ENCODE measurements at regions not wholly inside any gene's neighbourhood (a gene's known extent, or its start where the extent isn't known, plus 50 kb on each side); places are given as distances from the start of the nearest gene placed in this dataset.
A peak's percentile ranks its signal among the peaks of the same experiment; 100 is the strongest.

DNA sequence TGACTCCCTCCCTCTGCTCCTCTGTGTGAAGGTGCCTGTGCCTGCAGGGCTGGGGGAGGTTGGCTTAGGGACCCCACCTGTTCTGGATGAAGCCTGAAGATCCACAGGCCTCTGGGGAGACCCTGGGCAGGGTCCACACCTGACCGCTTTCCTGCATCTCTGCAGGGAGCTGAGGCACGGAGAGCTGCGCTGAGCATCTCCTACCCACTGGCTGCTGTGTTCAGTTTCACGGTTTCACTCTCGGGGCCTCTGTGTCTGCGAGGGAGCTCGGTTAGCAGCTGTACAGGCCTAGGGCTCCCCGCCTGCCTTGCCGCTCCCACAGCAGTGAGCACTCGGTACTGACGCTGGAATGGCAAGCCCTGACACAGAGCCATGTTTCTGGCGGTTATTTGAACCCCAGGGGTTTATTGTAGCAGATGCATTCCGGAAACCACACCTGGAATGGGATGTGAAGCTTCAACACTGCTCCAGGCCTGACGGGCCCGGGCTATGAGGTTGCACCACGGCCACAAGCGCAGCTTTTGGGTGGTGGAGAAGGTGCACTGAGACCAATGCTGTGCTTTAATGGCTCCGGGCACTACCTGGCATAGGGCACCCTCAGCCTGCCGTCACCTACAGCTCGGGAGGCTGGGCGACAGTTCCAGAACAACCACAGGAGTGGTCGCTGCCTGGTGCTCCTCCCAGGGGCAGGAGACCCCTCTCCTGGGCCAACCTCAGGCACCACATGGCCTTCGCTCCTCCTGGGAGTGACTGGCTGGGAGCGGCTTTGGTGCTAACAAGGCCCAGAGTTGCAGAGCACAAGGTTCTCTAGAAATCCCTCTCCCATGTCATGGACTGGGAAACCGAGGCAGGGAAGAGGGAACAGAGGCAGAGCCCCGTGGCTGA is 257.9 kb downstream of the NDUFA10 start:
- no peak for DNase-seq
- no peak for TF ChIP-seq POLR2A (IDR thresholded peaks at IDR 0.05)
- TF ChIP-seq, protein P1, sequence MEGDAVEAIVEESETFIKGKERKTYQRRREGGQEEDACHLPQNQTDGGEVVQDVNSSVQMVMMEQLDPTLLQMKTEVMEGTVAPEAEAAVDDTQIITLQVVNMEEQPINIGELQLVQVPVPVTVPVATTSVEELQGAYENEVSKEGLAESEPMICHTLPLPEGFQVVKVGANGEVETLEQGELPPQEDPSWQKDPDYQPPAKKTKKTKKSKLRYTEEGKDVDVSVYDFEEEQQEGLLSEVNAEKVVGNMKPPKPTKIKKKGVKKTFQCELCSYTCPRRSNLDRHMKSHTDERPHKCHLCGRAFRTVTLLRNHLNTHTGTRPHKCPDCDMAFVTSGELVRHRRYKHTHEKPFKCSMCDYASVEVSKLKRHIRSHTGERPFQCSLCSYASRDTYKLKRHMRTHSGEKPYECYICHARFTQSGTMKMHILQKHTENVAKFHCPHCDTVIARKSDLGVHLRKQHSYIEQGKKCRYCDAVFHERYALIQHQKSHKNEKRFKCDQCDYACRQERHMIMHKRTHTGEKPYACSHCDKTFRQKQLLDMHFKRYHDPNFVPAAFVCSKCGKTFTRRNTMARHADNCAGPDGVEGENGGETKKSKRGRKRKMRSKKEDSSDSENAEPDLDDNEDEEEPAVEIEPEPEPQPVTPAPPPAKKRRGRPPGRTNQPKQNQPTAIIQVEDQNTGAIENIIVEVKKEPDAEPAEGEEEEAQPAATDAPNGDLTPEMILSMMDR (IDR thresholded peaks at IDR 0.05), result no peak
- intact Hi-C loops (cut with DNase I), result no loop called here
- H3K27ac ChIP-seq, result no peak overlapping the region
- H3K36me3 ChIP-seq, result no peaks in the 10 kb centered on the region
- no peak for ATAC-seq
- WGBS, 4 donors, result 80 to 85% (median 82%) methylated on average over 17 to 26 of the region's 26 CpGs
- H3K4me1 ChIP-seq, result no peaks in the 10 kb centered on the region
- peaks cover 0 to 13% (median 8%) of the 10 kb centered on the region in 12 donors for H3K9me3 ChIP-seq
- H3K4me3 ChIP-seq, result no peak overlapping the region
- peaks cover 0 to 14% (median 4%) of the 10 kb centered on the region in 9 donors for H3K27me3 ChIP-seq

DNA sequence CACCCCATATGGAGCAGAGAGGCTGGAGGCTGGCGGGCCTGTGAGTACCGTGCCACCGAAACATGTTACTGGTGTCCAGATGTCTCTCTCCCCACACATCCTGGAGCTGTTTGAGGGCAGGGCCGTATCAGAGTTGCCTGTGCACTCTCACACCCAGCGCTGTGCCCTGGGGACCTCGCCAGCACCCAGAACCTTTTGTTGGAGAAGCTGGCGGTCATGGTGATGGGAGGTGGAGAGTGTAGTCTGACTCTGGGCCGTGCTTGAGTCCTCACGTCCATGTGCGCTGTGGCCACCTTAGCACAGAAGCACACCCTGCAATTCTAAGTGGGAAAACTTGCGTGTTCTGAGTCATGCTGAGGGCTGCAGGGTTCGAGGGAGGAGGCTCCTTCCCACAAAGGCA is 259.2 kb downstream of the NDUFA10 start:
- DNase-seq (peak in 1 of 5 donors; percentile 23), ATAC-seq (no peak)
- no peaks in the 10 kb centered on the region for H3K4me1 ChIP-seq
- H3K27me3 ChIP-seq, result peaks cover 0 to 23% (median 6%) of the 10 kb centered on the region in 9 donors
- H3K4me3 ChIP-seq, result no peak overlapping the region
- intact Hi-C loops (cut with DNase I), result no loop called here
- WGBS, 4 donors, result 78 to 91% (median 87%) methylated on average over 8 to 12 of the region's 12 CpGs
- H3K9me3 ChIP-seq, result peaks cover 0 to 5% (median 0%) of the 10 kb centered on the region in 12 donors
- H3K36me3 ChIP-seq, result no peaks in the 10 kb centered on the region
- TF ChIP-seq, protein P1 (IDR thresholded peaks at IDR 0.05), result no peak
- TF ChIP-seq POLR2A (IDR thresholded peaks at IDR 0.05), result no peak
- no peak overlapping the region for H3K27ac ChIP-seq

DNA sequence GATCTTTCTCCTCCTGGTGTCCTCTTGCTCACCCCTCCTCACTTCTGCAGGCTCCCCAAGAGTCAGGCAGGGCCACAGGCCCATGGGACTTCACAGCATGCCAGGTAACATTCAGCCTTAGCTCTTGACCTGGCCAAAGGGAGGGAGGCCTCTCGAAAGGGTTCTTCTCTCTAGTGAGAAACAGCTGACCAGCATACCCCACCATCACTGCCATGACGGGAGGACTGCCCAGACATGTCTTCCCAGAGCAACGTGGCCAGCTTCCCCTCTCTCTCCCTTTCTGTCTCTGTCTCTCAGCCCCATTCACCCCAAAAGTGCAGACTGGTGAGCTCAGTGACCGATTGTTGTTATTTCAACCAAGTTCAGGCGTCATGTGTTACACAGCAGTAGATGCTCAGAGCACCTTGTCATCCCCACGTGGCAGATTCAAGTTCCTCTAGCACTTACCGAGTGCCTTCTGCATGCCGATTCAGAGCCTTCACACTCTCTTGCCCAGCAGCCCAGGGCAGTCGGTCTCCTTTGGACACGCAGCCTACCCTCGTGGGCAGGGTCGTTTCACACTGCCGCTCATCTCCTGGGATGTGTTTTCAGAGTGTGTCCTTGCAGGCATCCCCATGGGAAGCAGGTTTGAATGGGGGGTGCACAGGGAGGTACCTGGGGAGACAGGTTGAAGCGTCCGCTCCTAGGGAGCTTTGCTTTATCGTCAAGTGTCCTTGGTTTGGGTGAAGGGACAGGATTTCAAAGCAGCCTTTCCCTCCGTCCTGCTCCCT is 259.9 kb downstream of the NDUFA10 start:
- ATAC-seq, result no peak
- Histone ChIP-seq H3K27ac (no peak overlapping the region), H3K4me3 (no peak overlapping the region), H3K4me1 (no peaks in the 10 kb centered on the region), H3K27me3 (peaks cover 0 to 27% (median 6%) of the 10 kb centered on the region in 9 donors), H3K36me3 (no peaks in the 10 kb centered on the region), H3K9me3 (peaks cover 0 to 12% (median 5%) of the 10 kb centered on the region in 12 donors)
- no peak for TF ChIP-seq POLR2A (IDR thresholded peaks at IDR 0.05)
- TF ChIP-seq, protein P1 (IDR thresholded peaks at IDR 0.05), result no peak
- 83 to 91% (median 86%) methylated on average over 17 of the region's 17 CpGs for WGBS, 4 donors
- DNase-seq, result no peak
- intact Hi-C loops (cut with DNase I), result no loop called here
